ENCODE measurements at regions not wholly inside any gene's neighbourhood (a gene's known extent, or its start where the extent isn't known, plus 50 kb on each side); places are given as distances from the start of the nearest gene placed in this dataset.
A peak's percentile ranks its signal among the peaks of the same experiment; 100 is the strongest.

GRCh38 chr4:133995243-133995960 lies 206.2 kb downstream of the PABPC4L start:
- H3K36me3 ChIP-seq (ENCODE audit: control insufficient read depth in 1 of 2, insufficient read depth in 2 of 2, low read depth in 1 of 2, low read length in 2 of 2): no peaks in the 10 kb centered on the region
- H2BK5ac ChIP-seq (ENCODE audit: low read depth, low read length, poor library complexity, severe bottlenecking): no peak overlapping the region
- no peak overlapping the region for H3K4me2 ChIP-seq (ENCODE audit: low read length, poor library complexity, severe bottlenecking)
- no peak overlapping the region for H4K8ac ChIP-seq (ENCODE audit: low read length)
- H3K4ac ChIP-seq (ENCODE audit: low read depth in 1 of 2, low read length in 2 of 2): no peak overlapping the region
- H2AK5ac ChIP-seq (ENCODE audit: low read length, severe bottlenecking): no peak overlapping the region
- no peak overlapping the region for H3K18ac ChIP-seq (ENCODE audit: low read depth in 1 of 2, low read length in 2 of 2)
- no peak overlapping the region for H4K91ac ChIP-seq (ENCODE audit: low read length)
- no peak overlapping the region for H3K9ac ChIP-seq (ENCODE audit: low read length)
- 97% methylated on average over 2 of the region's 5 CpGs for WGBS
- peak overlapping the region; percentile 14 for H2AFZ ChIP-seq (ENCODE audit: low read depth, low read length)
- no peak overlapping the region for H3K4me3 ChIP-seq (ENCODE audit: insufficient read depth in 1 of 2, low read depth in 1 of 2, low read length in 2 of 2)
- H3K4me1 ChIP-seq (ENCODE audit: control insufficient read depth, insufficient read depth, low read depth, low read length): no peaks in the 10 kb centered on the region
- H3K79me1 ChIP-seq (replicated peaks; ENCODE audit: low read length, poor library complexity, severe bottlenecking): no peaks in the 10 kb centered on the region
- H3K27me3 ChIP-seq (ENCODE audit: control insufficient read depth in 1 of 2, insufficient read depth in 1 of 2, low read length in 2 of 2): no peaks in the 10 kb centered on the region
- H2BK12ac ChIP-seq (ENCODE audit: low read length in 2 of 2): no peak overlapping the region
- H2BK120ac ChIP-seq (ENCODE audit: low read depth, low read length): no peak overlapping the region
- H3K23ac ChIP-seq (ENCODE audit: low read length in 2 of 2): no peak overlapping the region
- no peak overlapping the region for H3K14ac ChIP-seq (ENCODE audit: low read length in 2 of 2)
- DNase-seq: no peak
- H2BK15ac ChIP-seq (ENCODE audit: low read depth, poor library complexity, severe bottlenecking): no peak overlapping the region
- peaks cover 7% of the 10 kb centered on the region for H3K9me3 ChIP-seq (ENCODE audit: control insufficient read depth, low read length)
- H3K27ac ChIP-seq (ENCODE audit: low read length, poor library complexity, severe bottlenecking): no peak overlapping the region

GRCh38 chr4:133982533-133983224 lies 218.9 kb downstream of the PABPC4L start:
- no CpG with 5 or more reads among the region's 1 CpG for WGBS
- Histone ChIP-seq H3K79me1 (replicated peaks; ENCODE audit: low read length, poor library complexity, severe bottlenecking) (no peaks in the 10 kb centered on the region), H2BK12ac (ENCODE audit: low read length in 2 of 2) (no peak overlapping the region)

DNA sequence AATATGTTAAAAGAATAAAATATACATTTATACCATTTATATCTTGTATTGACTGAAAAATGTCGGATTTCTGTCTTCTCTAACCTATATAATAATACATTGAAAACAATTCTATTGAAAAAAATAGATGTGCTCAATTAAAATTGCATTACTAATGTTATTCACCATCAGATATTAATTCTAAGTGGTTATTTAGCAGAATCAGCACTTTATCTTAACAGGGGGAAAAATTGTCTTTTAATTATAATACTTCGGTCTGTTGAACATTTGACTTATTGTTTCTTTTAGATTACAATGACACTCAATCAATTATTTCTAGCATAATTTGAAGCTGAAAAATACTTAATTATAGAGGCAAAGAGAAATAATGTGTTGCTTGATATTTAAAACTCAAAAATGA lies 220.3 kb downstream of the PABPC4L start:
- H3K14ac ChIP-seq (ENCODE audit: low read length in 2 of 2): no peak overlapping the region
- H2BK120ac ChIP-seq (ENCODE audit: low read depth, low read length): no peak overlapping the region
- no peaks in the 10 kb centered on the region for H3K79me1 ChIP-seq (replicated peaks; ENCODE audit: low read length, poor library complexity, severe bottlenecking)
- H3K23ac ChIP-seq (ENCODE audit: low read length in 2 of 2): no peak overlapping the region
- no peak overlapping the region for H2BK15ac ChIP-seq (ENCODE audit: low read depth, poor library complexity, severe bottlenecking)
- no peak overlapping the region for H3K9ac ChIP-seq (ENCODE audit: low read length)
- no peaks in the 10 kb centered on the region for H3K9me3 ChIP-seq (ENCODE audit: control insufficient read depth, low read length)
- no peak overlapping the region for H4K91ac ChIP-seq (ENCODE audit: low read length)
- H3K36me3 ChIP-seq (ENCODE audit: control insufficient read depth in 1 of 2, insufficient read depth in 2 of 2, low read depth in 1 of 2, low read length in 2 of 2): no peaks in the 10 kb centered on the region
- H2AFZ ChIP-seq (ENCODE audit: low read depth, low read length): no peak overlapping the region
- no peak overlapping the region for H3K27ac ChIP-seq (ENCODE audit: low read length, poor library complexity, severe bottlenecking)
- no peak overlapping the region for H3K4ac ChIP-seq (ENCODE audit: low read depth in 1 of 2, low read length in 2 of 2)
- H3K4me1 ChIP-seq (ENCODE audit: control insufficient read depth, insufficient read depth, low read depth, low read length): no peaks in the 10 kb centered on the region
- no peak overlapping the region for H2BK12ac ChIP-seq (ENCODE audit: low read length in 2 of 2)
- H2BK5ac ChIP-seq (ENCODE audit: low read depth, low read length, poor library complexity, severe bottlenecking): no peak overlapping the region
- no peak overlapping the region for H4K8ac ChIP-seq (ENCODE audit: low read length)
- H3K4me2 ChIP-seq (ENCODE audit: low read length, poor library complexity, severe bottlenecking): no peak overlapping the region
- H3K18ac ChIP-seq (ENCODE audit: low read depth in 1 of 2, low read length in 2 of 2): no peak overlapping the region
- WGBS: no CpG with 5 or more reads among the region's 2 CpGs
- no peaks in the 10 kb centered on the region for H3K27me3 ChIP-seq (ENCODE audit: control insufficient read depth in 1 of 2, insufficient read depth in 1 of 2, low read length in 2 of 2)
- no peak for DNase-seq
- no peak overlapping the region for H2AK5ac ChIP-seq (ENCODE audit: low read length, severe bottlenecking)
- no peak overlapping the region for H3K4me3 ChIP-seq (ENCODE audit: insufficient read depth in 1 of 2, low read depth in 1 of 2, low read length in 2 of 2)

More at GRCh38 chr4:133982533-133983224, 218.9 kb downstream of the PABPC4L start:
- Histone ChIP-seq H3K14ac (ENCODE audit: low read length in 2 of 2) (no peak overlapping the region), H2BK5ac (ENCODE audit: low read depth, low read length, poor library complexity, severe bottlenecking) (no peak overlapping the region), H3K4ac (ENCODE audit: low read depth in 1 of 2, low read length in 2 of 2) (no peak overlapping the region), H3K23ac (ENCODE audit: low read length in 2 of 2) (no peak overlapping the region), H4K8ac (ENCODE audit: low read length) (no peak overlapping the region), H3K9ac (ENCODE audit: low read length) (no peak overlapping the region), H3K36me3 (ENCODE audit: control insufficient read depth in 1 of 2, insufficient read depth in 2 of 2, low read depth in 1 of 2, low read length in 2 of 2) (no peaks in the 10 kb centered on the region), H3K4me3 (ENCODE audit: insufficient read depth in 1 of 2, low read depth in 1 of 2, low read length in 2 of 2) (no peak overlapping the region), H3K18ac (ENCODE audit: low read depth in 1 of 2, low read length in 2 of 2) (no peak overlapping the region), H3K9me3 (ENCODE audit: control insufficient read depth, low read length) (no peaks in the 10 kb centered on the region), H3K27me3 (ENCODE audit: control insufficient read depth in 1 of 2, insufficient read depth in 1 of 2, low read length in 2 of 2) (no peaks in the 10 kb centered on the region), H2AFZ (ENCODE audit: low read depth, low read length) (no peak overlapping the region), H4K91ac (ENCODE audit: low read length) (no peak overlapping the region), H2BK15ac (ENCODE audit: low read depth, poor library complexity, severe bottlenecking) (no peak overlapping the region), H3K4me2 (ENCODE audit: low read length, poor library complexity, severe bottlenecking) (no peak overlapping the region), H3K4me1 (ENCODE audit: control insufficient read depth, insufficient read depth, low read depth, low read length) (no peaks in the 10 kb centered on the region), H3K27ac (ENCODE audit: low read length, poor library complexity, severe bottlenecking) (no peak overlapping the region), H2AK5ac (ENCODE audit: low read length, severe bottlenecking) (no peak overlapping the region), H2BK120ac (ENCODE audit: low read depth, low read length) (no peak overlapping the region)
- peak; percentile 24 for DNase-seq

GRCh38 chr4:133972586-133972985 lies 229.0 kb downstream of the PABPC4L start:
- 49% methylated on average over 2 of the region's 2 CpGs for WGBS
- H3K27ac ChIP-seq (ENCODE audit: low read length, poor library complexity, severe bottlenecking): no peak overlapping the region
- H3K9ac ChIP-seq (ENCODE audit: low read length): no peak overlapping the region
- H2AFZ ChIP-seq (ENCODE audit: low read depth, low read length): no peak overlapping the region
- no peak overlapping the region for H3K18ac ChIP-seq (ENCODE audit: low read depth in 1 of 2, low read length in 2 of 2)
- H4K91ac ChIP-seq (ENCODE audit: low read length): no peak overlapping the region
- no peak overlapping the region for H3K23ac ChIP-seq (ENCODE audit: low read length in 2 of 2)
- no peak overlapping the region for H2AK5ac ChIP-seq (ENCODE audit: low read length, severe bottlenecking)
- no peak overlapping the region for H2BK15ac ChIP-seq (ENCODE audit: low read depth, poor library complexity, severe bottlenecking)
- no peak overlapping the region for H2BK120ac ChIP-seq (ENCODE audit: low read depth, low read length)
- H3K9me3 ChIP-seq (ENCODE audit: control insufficient read depth, low read length): peaks cover 5% of the 10 kb centered on the region
- H3K14ac ChIP-seq (ENCODE audit: low read length in 2 of 2): no peak overlapping the region
- H3K4me3 ChIP-seq (ENCODE audit: insufficient read depth in 1 of 2, low read depth in 1 of 2, low read length in 2 of 2): no peak overlapping the region
- H3K4me2 ChIP-seq (ENCODE audit: low read length, poor library complexity, severe bottlenecking): no peak overlapping the region
- H2BK5ac ChIP-seq (ENCODE audit: low read depth, low read length, poor library complexity, severe bottlenecking): no peak overlapping the region
- no peak overlapping the region for H3K4ac ChIP-seq (ENCODE audit: low read depth in 1 of 2, low read length in 2 of 2)
- no peak overlapping the region for H2BK12ac ChIP-seq (ENCODE audit: low read length in 2 of 2)
- H3K4me1 ChIP-seq (ENCODE audit: control insufficient read depth, insufficient read depth, low read depth, low read length): no peaks in the 10 kb centered on the region
- no peak for DNase-seq
- H3K36me3 ChIP-seq (ENCODE audit: control insufficient read depth in 1 of 2, insufficient read depth in 2 of 2, low read depth in 1 of 2, low read length in 2 of 2): no peaks in the 10 kb centered on the region
- no peaks in the 10 kb centered on the region for H3K27me3 ChIP-seq (ENCODE audit: control insufficient read depth in 1 of 2, insufficient read depth in 1 of 2, low read length in 2 of 2)
- H4K8ac ChIP-seq (ENCODE audit: low read length): no peak overlapping the region
- no peaks in the 10 kb centered on the region for H3K79me1 ChIP-seq (replicated peaks; ENCODE audit: low read length, poor library complexity, severe bottlenecking)
